Gastrocnemius medialis (tissue), 4 donors: ENCODE measurements at regions not wholly inside any gene's neighbourhood (a gene's known extent, or its start where the extent isn't known, plus 50 kb on each side); places are given as distances from the start of the nearest gene placed in this dataset.

ENCODE experiments used
- ATAC-seq, 2 donors: fragments of 150-250 bp; one replicate each; pipeline ENCODE4 v1.9.1; 2016
- DNase-seq, 2 donors: peaks; one replicate each; pipeline ENCODE4 v3.0.0-alpha.2; 2019
- H3K27ac ChIP-seq, 4 donors: fragments of 200-600 bp; sonication (generic); 1 replicate in 1 of 4; 2 replicates in 3 of 4; pipeline ENCODE4 v1.5.1; 2016 to 2018; ENCODE audit warnings: mild to moderate bottlenecking in 2 of 4, moderate library complexity in 1 of 4
- H3K27me3 ChIP-seq, 3 donors: fragments of 200-600 bp; sonication (generic) in 2 of 3; 1 replicate in 1 of 3; 2 replicates in 2 of 3; pipeline versions ENCODE4 v1.5.1 to v1.6.0; 2016 to 2019; ENCODE audit warnings: mild to moderate bottlenecking in 1 of 3, moderate library complexity in 1 of 3
- H3K36me3 ChIP-seq, 2 donors: fragments of 200-600 bp; sonication (generic) in 1 of 2; one replicate each; pipeline ENCODE4 v1.5.1; 2017 to 2018
- H3K4me1 ChIP-seq, 2 donors: fragments of 200-600 bp; sonication (generic) in 1 of 2; one replicate each; pipeline ENCODE4 v1.5.1; 2016 to 2017; ENCODE audit warnings: mild to moderate bottlenecking in 2 of 2
- H3K4me3 ChIP-seq, 4 donors: fragments of 200-600 bp; sonication (generic) in 3 of 4; 1 replicate in 1 of 4; 2 replicates in 3 of 4; pipeline ENCODE4 v1.5.1; 2016 to 2019; ENCODE audit warnings: mild to moderate bottlenecking in 2 of 4
- H3K9me3 ChIP-seq, 3 donors: fragments of 200-600 bp; sonication (generic) in 2 of 3; 1 replicate in 1 of 3; 2 replicates in 2 of 3; pipeline ENCODE4 v1.5.1; 2016 to 2019
- POLR2A ChIP-seq, 2 donors: fragments of 450-650 bp; IDR thresholded peaks; one replicate each; pipeline ENCODE4 v1.6.1; 2017; ENCODE audit warnings: antibody characterized with exemption in 2 of 2, mild to moderate bottlenecking in 2 of 2, moderate library complexity in 2 of 2
- in situ Hi-C, 4 donors: fragments of 200-750 bp; cut with MboI; loops; one replicate each; pipeline versions ENCODE4 v1.15.0 to v1.8.0; 2017; ENCODE audit warnings: low sequenced_read_pairs in 4 of 4
- intact Hi-C: fragments of 100-400 bp; cut with DNase I; formaldehyde crosslinking; loops from one replicate; pipeline ENCODE4 v1.15.1; 2023; ENCODE audit warnings: low total_unique reads
- TF ChIP-seq, protein P1 (sequence below), 5 experiments: fragments of 450-650 bp in 3 of 5; fragments of 200-600 bp in 2 of 5; sonication (generic) in 2 of 5; IDR thresholded peaks in 4 of 5; conservative IDR thresholded peaks in 1 of 5; 1 replicate in 4 of 5; 2 replicates in 1 of 5; pipeline ENCODE4 v1.5.1; 2016 to 2019; ENCODE audit warnings: antibody characterized with exemption in 5 of 5, mild to moderate bottlenecking in 3 of 5, moderate library complexity in 3 of 5

DNA sequence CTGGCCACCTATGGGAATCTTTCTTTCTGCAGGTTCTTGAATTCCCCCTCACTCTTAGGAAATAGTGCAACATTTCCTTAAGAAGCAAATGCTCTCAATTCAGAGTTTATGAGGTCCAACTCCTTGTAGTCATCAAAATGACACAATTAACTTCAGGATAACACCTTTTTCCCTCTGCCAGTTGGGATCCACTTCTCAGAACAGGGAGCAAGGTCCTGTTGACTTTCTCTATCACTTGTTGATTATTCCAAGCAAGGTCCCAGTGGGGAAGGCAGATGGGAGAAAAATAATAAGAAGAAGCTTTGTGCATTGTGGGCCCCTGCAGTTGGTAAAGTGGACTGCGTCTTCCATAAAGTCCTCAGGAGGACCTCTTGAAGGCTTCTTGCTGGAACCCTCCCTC, 315.6 kb upstream of the NPSR1 start:
- Histone ChIP-seq H3K4me1 (no peaks in the 10 kb centered on the region), H3K27me3 (peaks cover 0 to 2% (median 0%) of the 10 kb centered on the region in 3 donors), H3K27ac (no peak overlapping the region), H3K9me3 (no peaks in the 10 kb centered on the region), H3K36me3 (no peaks in the 10 kb centered on the region), H3K4me3 (no peak overlapping the region)
- DNase-seq = no peak
- intact Hi-C loops = no loop called here
- in situ Hi-C loops = no loop called here
- TF ChIP-seq, protein P1, sequence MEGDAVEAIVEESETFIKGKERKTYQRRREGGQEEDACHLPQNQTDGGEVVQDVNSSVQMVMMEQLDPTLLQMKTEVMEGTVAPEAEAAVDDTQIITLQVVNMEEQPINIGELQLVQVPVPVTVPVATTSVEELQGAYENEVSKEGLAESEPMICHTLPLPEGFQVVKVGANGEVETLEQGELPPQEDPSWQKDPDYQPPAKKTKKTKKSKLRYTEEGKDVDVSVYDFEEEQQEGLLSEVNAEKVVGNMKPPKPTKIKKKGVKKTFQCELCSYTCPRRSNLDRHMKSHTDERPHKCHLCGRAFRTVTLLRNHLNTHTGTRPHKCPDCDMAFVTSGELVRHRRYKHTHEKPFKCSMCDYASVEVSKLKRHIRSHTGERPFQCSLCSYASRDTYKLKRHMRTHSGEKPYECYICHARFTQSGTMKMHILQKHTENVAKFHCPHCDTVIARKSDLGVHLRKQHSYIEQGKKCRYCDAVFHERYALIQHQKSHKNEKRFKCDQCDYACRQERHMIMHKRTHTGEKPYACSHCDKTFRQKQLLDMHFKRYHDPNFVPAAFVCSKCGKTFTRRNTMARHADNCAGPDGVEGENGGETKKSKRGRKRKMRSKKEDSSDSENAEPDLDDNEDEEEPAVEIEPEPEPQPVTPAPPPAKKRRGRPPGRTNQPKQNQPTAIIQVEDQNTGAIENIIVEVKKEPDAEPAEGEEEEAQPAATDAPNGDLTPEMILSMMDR (IDR thresholded peaks at IDR 0.05 in 4 of 5, conservative IDR thresholded peaks at IDR 0.05 in 1 of 5) = no peak
- no peak for TF ChIP-seq POLR2A (IDR thresholded peaks at IDR 0.05)
- ATAC-seq = no peak

DNA sequence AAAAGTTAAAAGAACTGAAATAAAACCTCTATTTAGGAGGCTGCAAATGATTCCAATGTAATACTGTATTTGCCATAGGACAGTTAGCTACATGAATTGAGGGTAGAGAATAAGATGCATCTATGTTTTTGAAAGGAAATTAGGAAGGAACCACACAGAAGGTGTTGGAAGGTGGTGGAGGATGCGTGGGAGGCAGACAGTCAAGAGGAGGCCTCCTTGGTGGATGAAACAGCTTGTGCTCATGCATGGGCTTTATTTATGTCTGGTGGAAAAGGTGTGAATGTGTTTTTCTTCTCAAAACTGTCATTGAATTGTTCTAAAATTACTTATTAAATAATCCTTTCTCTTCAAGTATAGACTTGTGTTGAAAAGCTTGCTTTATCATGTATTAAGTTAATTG, 314.4 kb upstream of the NPSR1 start:
- intact Hi-C loops (no loop called here), in situ Hi-C loops (no loop called here)
- H3K9me3 ChIP-seq = no peaks in the 10 kb centered on the region
- no peaks in the 10 kb centered on the region for H3K36me3 ChIP-seq
- no peak overlapping the region for H3K27ac ChIP-seq
- H3K4me1 ChIP-seq = no peaks in the 10 kb centered on the region
- H3K4me3 ChIP-seq = no peak overlapping the region
- DNase-seq (no peak), ATAC-seq (no peak)
- no peaks in the 10 kb centered on the region for H3K27me3 ChIP-seq
- TF ChIP-seq POLR2A (IDR thresholded peaks at IDR 0.05) = no peak
- TF ChIP-seq, protein P1 (IDR thresholded peaks at IDR 0.05 in 4 of 5, conservative IDR thresholded peaks at IDR 0.05 in 1 of 5) = no peak

DNA sequence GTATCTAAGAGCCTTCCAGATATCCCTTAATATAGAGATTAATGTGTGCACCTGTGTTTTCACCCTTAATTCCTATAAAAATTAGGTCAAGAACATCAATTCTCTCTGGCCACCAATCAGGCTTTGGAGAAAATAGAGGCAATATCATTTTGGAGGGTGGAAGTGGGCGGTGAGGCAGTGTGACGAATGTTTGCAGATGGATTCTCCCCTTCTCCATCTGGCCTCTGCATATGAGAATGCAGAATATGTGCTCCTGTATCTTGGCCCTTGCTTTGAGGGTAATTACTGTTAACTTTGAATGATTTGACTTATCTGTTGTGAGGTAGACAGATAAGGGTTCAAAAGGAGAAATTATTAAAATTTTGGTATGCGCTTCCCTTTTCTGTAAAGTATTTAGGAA, 304.0 kb upstream of the NPSR1 start:
- Histone ChIP-seq H3K4me3 (no peak overlapping the region), H3K27me3 (no peaks in the 10 kb centered on the region), H3K27ac (no peak overlapping the region), H3K9me3 (no peaks in the 10 kb centered on the region), H3K36me3 (no peaks in the 10 kb centered on the region), H3K4me1 (no peaks in the 10 kb centered on the region)
- ATAC-seq = no peak
- no peak for DNase-seq
- no peak for TF ChIP-seq POLR2A (IDR thresholded peaks at IDR 0.05)
- TF ChIP-seq, protein P1 (IDR thresholded peaks at IDR 0.05 in 4 of 5, conservative IDR thresholded peaks at IDR 0.05 in 1 of 5) = no peak
- in situ Hi-C loops (no loop called here), intact Hi-C loops (no loop called here)

DNA sequence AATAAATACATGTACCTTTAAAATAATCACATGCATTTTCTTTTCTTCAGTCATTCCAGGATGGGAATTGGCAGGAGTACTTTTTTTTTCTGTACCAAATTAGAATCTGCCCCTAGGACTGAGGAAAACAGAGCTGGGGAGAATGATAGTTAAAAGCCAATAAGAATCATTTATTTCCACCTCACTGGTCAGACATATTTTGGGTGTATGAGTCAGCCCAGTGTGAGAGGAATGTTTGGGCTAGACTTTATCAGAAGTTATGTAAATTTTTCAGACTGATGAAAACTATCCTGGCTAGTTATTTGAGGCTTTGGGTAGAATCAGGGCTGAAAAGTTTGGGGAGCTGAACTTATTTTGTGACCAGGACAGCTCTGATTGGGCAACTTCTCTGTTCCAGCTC, 303.1 kb upstream of the NPSR1 start:
- no peaks in the 10 kb centered on the region for H3K36me3 ChIP-seq
- intact Hi-C loops = no loop called here
- no peaks in the 10 kb centered on the region for H3K4me1 ChIP-seq
- H3K27me3 ChIP-seq = no peaks in the 10 kb centered on the region
- no peak for DNase-seq
- H3K27ac ChIP-seq = no peak overlapping the region
- H3K4me3 ChIP-seq = no peak overlapping the region
- H3K9me3 ChIP-seq = no peaks in the 10 kb centered on the region
- in situ Hi-C loops = no loop called here
- no peak for TF ChIP-seq POLR2A (IDR thresholded peaks at IDR 0.05)
- no peak for ATAC-seq

DNA sequence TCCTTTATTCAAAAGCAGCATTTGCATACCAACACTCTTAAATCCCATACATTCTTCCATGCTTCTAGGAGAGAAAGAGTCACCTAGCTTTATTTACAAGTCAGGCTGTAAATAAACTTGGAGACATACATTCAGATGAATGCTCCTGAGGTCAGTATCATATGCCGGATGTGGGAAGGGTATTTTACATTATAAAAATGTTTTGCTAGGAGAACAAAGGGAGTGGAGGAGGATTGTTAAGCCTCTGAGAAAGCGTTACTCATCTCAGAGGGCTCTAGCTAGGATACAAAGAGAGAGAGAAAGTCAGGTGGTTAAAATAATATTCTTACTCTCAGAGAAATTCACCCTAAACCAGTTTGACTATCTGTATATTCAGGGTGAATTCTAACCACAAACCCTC, 300.9 kb upstream of the NPSR1 start:
- Histone ChIP-seq H3K4me1 (no peaks in the 10 kb centered on the region), H3K27me3 (no peaks in the 10 kb centered on the region), H3K9me3 (no peaks in the 10 kb centered on the region), H3K4me3 (no peak overlapping the region), H3K27ac (no peak overlapping the region), H3K36me3 (no peaks in the 10 kb centered on the region)
- TF ChIP-seq POLR2A (IDR thresholded peaks at IDR 0.05) = no peak
- TF ChIP-seq, protein P1 (IDR thresholded peaks at IDR 0.05 in 4 of 5, conservative IDR thresholded peaks at IDR 0.05 in 1 of 5) = no peak
- no peak for DNase-seq
- in situ Hi-C loops (no loop called here), intact Hi-C loops (no loop called here)
- ATAC-seq = no peak
